IMR-90 (cell line): ENCODE measurements at regions not wholly inside any gene's neighbourhood (a gene's known extent, or its start where the extent isn't known, plus 50 kb on each side); places are given as distances from the start of the nearest gene placed in this dataset.

ENCODE experiments used
- ATAC-seq: fragments of 200-7000 bp; cut with Tn5 transposase; 2 replicates; pipeline ENCODE4 v1.9.1; 2020; ENCODE audit warnings: low read depth, mild to moderate bottlenecking, moderate library complexity
- BruUV-seq: library from RNA; stranded (reverse); fragments of 400-500 nt; replicated peaks from 2 replicates; lab custom pipeline; 2021; lab: Mats Ljungman, UMichigan
- CTCF ChIA-PET: fragments of 300-600 bp; formaldehyde crosslinking; extraction: SDS; loops from one replicate; lab custom pipeline; 2021; ENCODE audit warnings: antibody characterized with exemption; lab: Yijun Ruan, JAX
- POLR2A ChIA-PET: fragments of 300-600 bp; sonication (Branson Sonifier 250); formaldehyde crosslinking; loops from one replicate; lab custom pipeline; 2022; ENCODE audit warnings: antibody characterized with exemption; ENCODE audit not compliant: unreplicated experiment; lab: Charles Lee
- DNase-seq: peaks from one replicate; pipeline ENCODE4 v3.0.0; 2013
- H2AFZ ChIP-seq: replicated peaks from 2 replicates; pipeline ENCODE3; 2013; ENCODE audit warnings: low read length, mild to moderate bottlenecking; ENCODE audit not compliant: poor library complexity
- H2AK5ac ChIP-seq: 2 replicates; pipeline ENCODE4 v1.6.1; 2013; ENCODE audit warnings: low read depth, low read length, inconsistent platforms
- H2AK9ac ChIP-seq: replicated peaks from 2 replicates; pipeline ENCODE3; 2013; ENCODE audit warnings: mild to moderate bottlenecking, low read depth, low read length, moderate library complexity; ENCODE audit not compliant: poor library complexity
- H2BK120ac ChIP-seq: 2 replicates; pipeline ENCODE4 v1.6.1; 2013; ENCODE audit warnings: low read depth, low read length, inconsistent platforms
- H2BK15ac ChIP-seq: 3 replicates; pipeline ENCODE4 v1.6.1; 2013; ENCODE audit warnings: low read depth, low read length, inconsistent platforms
- H2BK20ac ChIP-seq: 2 replicates; pipeline ENCODE4 v1.6.1; 2013; ENCODE audit warnings: low read depth, mild to moderate bottlenecking, inconsistent platforms, low read length, moderate library complexity
- H2BK5ac ChIP-seq: 2 replicates; pipeline ENCODE4 v1.6.1; 2013; ENCODE audit warnings: mild to moderate bottlenecking, low read depth, low read length, inconsistent platforms; ENCODE audit not compliant: poor library complexity, severe bottlenecking
- H3K14ac ChIP-seq: replicated peaks from 2 replicates; pipeline ENCODE4 v1.6.1; 2013; ENCODE audit warnings: low read depth, low read length, inconsistent platforms
- H3K18ac ChIP-seq: 2 replicates; pipeline ENCODE4 v1.6.1; 2013; ENCODE audit warnings: low read depth, low read length, control low read depth
- H3K23ac ChIP-seq: 2 replicates; pipeline ENCODE4 v1.6.1; 2013; ENCODE audit warnings: low read depth, low read length, inconsistent platforms
- H3K27ac ChIP-seq: 2 replicates; pipeline ENCODE4 v1.5.1; 2013; ENCODE audit warnings: mild to moderate bottlenecking, control low read depth, low read length; ENCODE audit not compliant: insufficient read depth
- H3K27me3 ChIP-seq: 2 replicates; pipeline ENCODE4 v1.6.1; 2013; ENCODE audit warnings: low read length; ENCODE audit not compliant: control insufficient read depth, insufficient read depth
- H3K36me3 ChIP-seq: 2 replicates; pipeline ENCODE4 v1.6.1; 2013; ENCODE audit warnings: low read length, mixed read lengths; ENCODE audit not compliant: control insufficient read depth, insufficient read depth
- H3K4ac ChIP-seq: 2 replicates; pipeline ENCODE4 v1.6.1; 2013; ENCODE audit warnings: low read depth, low read length, inconsistent platforms
- H3K4me1 ChIP-seq: 2 replicates; pipeline ENCODE4 v1.6.1; 2013; ENCODE audit warnings: low read length, mixed read lengths; ENCODE audit not compliant: control insufficient read depth, insufficient read depth
- H3K4me2 ChIP-seq: 2 replicates; pipeline ENCODE4 v1.6.1; 2013; ENCODE audit warnings: low read depth, mild to moderate bottlenecking, control low read depth, low read length, moderate library complexity
- H3K4me3 ChIP-seq: 2 replicates; pipeline ENCODE4 v1.5.1; 2013; ENCODE audit warnings: low read depth, mild to moderate bottlenecking, control low read depth, low read length, moderate library complexity; ENCODE audit not compliant: insufficient read depth
- H3K56ac ChIP-seq: 2 replicates; pipeline ENCODE4 v1.6.1; 2013; ENCODE audit warnings: low read length, inconsistent platforms; ENCODE audit not compliant: insufficient read depth; ENCODE audit errors: extremely low read depth
- H3K79me1 ChIP-seq, 2 experiments: 2 replicates each; pipeline ENCODE4 v1.6.1; 2013; ENCODE audit warnings: low read length in 2 of 2, inconsistent platforms in 1 of 2, low read depth in 1 of 2
- H3K9ac ChIP-seq: 2 replicates; pipeline ENCODE4 v1.6.1; 2013; ENCODE audit warnings: low read depth, low read length, control low read depth
- H3K9me1 ChIP-seq: 2 replicates; pipeline ENCODE4 v1.6.1; 2013; ENCODE audit warnings: low read length, inconsistent platforms; ENCODE audit not compliant: insufficient read depth
- H3K9me3 ChIP-seq: 2 replicates; pipeline ENCODE4 v1.6.1; 2013; ENCODE audit warnings: low read length; ENCODE audit not compliant: control insufficient read depth, insufficient read depth
- H4K20me1 ChIP-seq: 2 replicates; pipeline ENCODE4 v1.6.1; 2013; ENCODE audit warnings: low read length, inconsistent platforms; ENCODE audit not compliant: insufficient read depth
- H4K5ac ChIP-seq: 2 replicates; pipeline ENCODE4 v1.6.1; 2013; ENCODE audit warnings: mild to moderate bottlenecking, low read depth, low read length, control low read depth
- H4K8ac ChIP-seq, 2 experiments: 2 replicates each; pipeline ENCODE4 v1.6.1; 2013; ENCODE audit warnings: low read depth in 2 of 2, low read length in 2 of 2, control low read depth in 1 of 2, inconsistent platforms in 1 of 2
- H4K91ac ChIP-seq: 2 replicates; pipeline ENCODE4 v1.6.1; 2013; ENCODE audit warnings: low read depth, low read length, inconsistent platforms; ENCODE audit not compliant: insufficient read depth
- CTCF ChIP-seq: conservative IDR thresholded peaks from 2 replicates; pipeline ENCODE4 v1.5.1; 2012; ENCODE audit warnings: mild to moderate bottlenecking, low read depth, low read length, improper control_type of control experiment
- FOS ChIP-seq: fragments of 150-350 bp; IDR thresholded peaks from 2 replicates; pipeline ENCODE4 v1.6.1; 2016; ENCODE audit warnings: low read depth, low read length
- MAFK ChIP-seq: IDR thresholded peaks from 2 replicates; pipeline ENCODE4 v1.6.1; 2012; ENCODE audit warnings: low read depth, low read length, improper control_type of control experiment
- MXI1 ChIP-seq: IDR thresholded peaks from 2 replicates; pipeline ENCODE4 v1.6.1; 2012; ENCODE audit warnings: low read depth, mild to moderate bottlenecking, low read length, moderate library complexity, borderline replicate concordance
- NFE2L2 ChIP-seq: fragments of 150-350 bp; IDR thresholded peaks from 2 replicates; pipeline ENCODE4 v1.6.1; 2016; ENCODE audit warnings: low read depth, mild to moderate bottlenecking, low read length
- RCOR1 ChIP-seq: IDR thresholded peaks from 2 replicates; pipeline ENCODE4 v1.6.1; 2012; ENCODE audit warnings: mild to moderate bottlenecking, low read length, improper control_type of control experiment; ENCODE audit not compliant: insufficient replicate concordance
- USF2 ChIP-seq: fragments of 150-350 bp; IDR thresholded peaks from 2 replicates; pipeline ENCODE4 v1.6.1; 2017; ENCODE audit warnings: mild to moderate bottlenecking, antibody characterized with exemption, low read length, low read depth
- WGBS, 2 experiments: methylation state at CpG; one replicate each; pipeline versions ENCODE4 v1.1.5 to v1.1.7; 2013; ENCODE audit warnings: missing lambda C conversion rate in 2 of 2; ENCODE audit not compliant: insufficient read length in 1 of 2; ENCODE audit errors: extremely low coverage in 2 of 2; 5-methylcytosine and 5-hydroxymethylcytosine counted together
- dilution Hi-C: fragments of 300-500 bp; cut with HindIII; formaldehyde crosslinking; loops from one replicate; pipeline ENCODE4 v1.14.3; 2018; ENCODE audit warnings: low sequenced_read_pairs; ENCODE audit not compliant: unreplicated experiment
- in situ Hi-C: fragments of 300-500 bp; cut with MboI; formaldehyde crosslinking; loops from 3 replicates; pipeline ENCODE4 v1.14.3; 2019; ENCODE audit warnings: low sequenced_read_pairs, inconsistent platforms, mixed read lengths
- intact Hi-C: fragments of 100-400 bp; cut with micrococcal nuclease; formaldehyde crosslinking; loops from 2 replicates; pipeline ENCODE4 v1.10.0; 2022
- TF ChIP-seq, protein P1 (sequence below): fragments of 150-350 bp; IDR thresholded peaks from 2 replicates; pipeline ENCODE4 v1.6.1; 2016; ENCODE audit warnings: low read depth, mild to moderate bottlenecking, low read length, moderate library complexity, borderline replicate concordance

DNA sequence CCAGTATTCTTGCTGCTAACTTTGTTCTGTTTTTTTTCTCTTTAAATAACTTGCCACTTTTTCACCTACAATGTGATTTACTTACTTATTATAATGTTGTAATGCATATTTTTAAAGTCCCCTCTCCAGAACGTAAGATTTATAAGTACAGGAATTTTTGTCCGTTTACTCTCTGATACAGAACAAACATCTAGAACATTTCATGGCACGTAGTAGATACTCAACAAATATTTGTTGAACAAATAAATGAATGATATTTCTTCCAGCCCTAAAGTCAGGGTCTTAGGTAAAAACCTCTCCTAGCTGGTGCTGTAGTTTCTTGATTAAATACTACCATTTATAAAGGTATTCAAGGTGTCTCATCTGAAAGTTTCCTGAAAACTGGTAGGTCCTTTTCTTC lies 125.1 kb downstream of the ZBTB18 start:
- Histone ChIP-seq H2AK9ac (no peak overlapping the region), H2BK15ac (no peak overlapping the region), H3K4me3 (no peak overlapping the region), H4K20me1 (no peaks in the 10 kb centered on the region), H3K36me3 (no peaks in the 10 kb centered on the region), H4K8ac (no peak overlapping the region), H2BK120ac (no peak overlapping the region), H3K27me3 (no peaks in the 10 kb centered on the region), H4K5ac (no peak overlapping the region), H3K27ac (no peak overlapping the region), H3K4me2 (no peak overlapping the region), H3K18ac (no peak overlapping the region), H3K23ac (no peak overlapping the region), H3K56ac (no peak overlapping the region), H3K4me1 (peaks cover 6% of the 10 kb centered on the region), H2AK5ac (no peak overlapping the region), H2BK5ac (no peak overlapping the region), H3K14ac (no peak overlapping the region), H2BK20ac (no peak overlapping the region), H3K9me1 (peaks cover 5% of the 10 kb centered on the region), H3K9ac (no peak overlapping the region), H3K4ac (no peak overlapping the region), H2AFZ (no peak overlapping the region), H4K91ac (no peak overlapping the region), H3K9me3 (no peaks in the 10 kb centered on the region), H3K79me1 (no peaks in the 10 kb centered on the region)
- CTCF ChIA-PET: no interaction called here
- dilution Hi-C loops (no loop called here), in situ Hi-C loops (no loop called here), intact Hi-C loops (no loop called here)
- TF ChIP-seq MXI1: no peak
- no peak for TF ChIP-seq MAFK
- TF ChIP-seq FOS: no peak
- TF ChIP-seq CTCF: no peak
- TF ChIP-seq, protein P1, sequence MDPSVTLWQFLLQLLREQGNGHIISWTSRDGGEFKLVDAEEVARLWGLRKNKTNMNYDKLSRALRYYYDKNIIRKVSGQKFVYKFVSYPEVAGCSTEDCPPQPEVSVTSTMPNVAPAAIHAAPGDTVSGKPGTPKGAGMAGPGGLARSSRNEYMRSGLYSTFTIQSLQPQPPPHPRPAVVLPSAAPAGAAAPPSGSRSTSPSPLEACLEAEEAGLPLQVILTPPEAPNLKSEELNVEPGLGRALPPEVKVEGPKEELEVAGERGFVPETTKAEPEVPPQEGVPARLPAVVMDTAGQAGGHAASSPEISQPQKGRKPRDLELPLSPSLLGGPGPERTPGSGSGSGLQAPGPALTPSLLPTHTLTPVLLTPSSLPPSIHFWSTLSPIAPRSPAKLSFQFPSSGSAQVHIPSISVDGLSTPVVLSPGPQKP: no peak
- no peak for TF ChIP-seq NFE2L2
- TF ChIP-seq USF2: no peak
- no peak for TF ChIP-seq RCOR1
- no peak for DNase-seq
- WGBS, 2 experiments: no CpG with 5 or more reads among the region's 3 CpGs
- no peak for ATAC-seq
- BruUV-seq: no TSS peak
- POLR2A ChIA-PET: no interaction called here
